ENCODE measurements at regions not wholly inside any gene's neighbourhood (a gene's known extent, or its start where the extent isn't known, plus 50 kb on each side); places are given as distances from the start of the nearest gene placed in this dataset.

DNA sequence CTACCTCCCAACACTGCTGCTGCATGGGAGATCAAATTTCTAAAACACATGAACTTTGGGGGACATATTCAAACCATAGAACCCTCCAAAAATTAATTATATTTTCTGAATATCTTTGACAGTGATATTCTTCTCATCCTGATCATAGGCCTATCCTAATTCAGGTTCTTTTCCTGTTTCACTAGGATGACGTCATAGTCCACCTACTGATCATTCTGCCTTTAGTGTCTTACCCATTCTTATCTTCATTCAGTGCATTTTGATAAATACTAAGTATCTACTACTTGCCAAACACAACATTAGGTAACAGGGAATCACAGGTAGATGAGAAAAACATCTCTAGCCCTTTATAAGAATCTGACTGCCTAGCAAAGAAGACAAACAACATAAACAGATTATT is 179.1 kb upstream of the PRLR start:
- TF ChIP-seq EZH2 (IDR thresholded peaks at IDR 0.05) (no peak), POLR2AphosphoS5 (IDR thresholded peaks at IDR 0.05; ENCODE audit: borderline replicate concordance, low read depth, low read length) (no peak), FOXP2 (optimal IDR thresholded peaks at IDR 0.05; ENCODE audit: control extremely low read depth, extremely low read length, insufficient read depth) (no peak)
